IPS-18a (cell line): ENCODE measurements at regions not wholly inside any gene's neighbourhood (a gene's known extent, or its start where the extent isn't known, plus 50 kb on each side); places are given as distances from the start of the nearest gene placed in this dataset.

Source experiments
- H3K27ac ChIP-seq: one replicate; pipeline ENCODE4 v1.5.1; 2013; ENCODE audit warnings: low read length
- H3K27me3 ChIP-seq: one replicate; pipeline ENCODE4 v1.6.1; 2013; ENCODE audit warnings: mild to moderate bottlenecking, low read length; ENCODE audit not compliant: control insufficient read depth, insufficient read depth
- H3K36me3 ChIP-seq: one replicate; pipeline ENCODE4 v1.6.1; 2013; ENCODE audit warnings: low read depth, low read length; ENCODE audit not compliant: control insufficient read depth
- H3K4me1 ChIP-seq: one replicate; pipeline ENCODE4 v1.6.1; 2013; ENCODE audit warnings: low read depth, low read length; ENCODE audit not compliant: control insufficient read depth
- H3K4me3 ChIP-seq: one replicate; pipeline ENCODE4 v1.5.1; 2013; ENCODE audit warnings: low read length
- H3K9ac ChIP-seq: one replicate; pipeline ENCODE4 v1.6.1; 2013; ENCODE audit warnings: mild to moderate bottlenecking, low read length, moderate library complexity
- H3K9me3 ChIP-seq: one replicate; pipeline ENCODE4 v1.6.1; 2013; ENCODE audit warnings: low read depth, low read length; ENCODE audit not compliant: control insufficient read depth

DNA sequence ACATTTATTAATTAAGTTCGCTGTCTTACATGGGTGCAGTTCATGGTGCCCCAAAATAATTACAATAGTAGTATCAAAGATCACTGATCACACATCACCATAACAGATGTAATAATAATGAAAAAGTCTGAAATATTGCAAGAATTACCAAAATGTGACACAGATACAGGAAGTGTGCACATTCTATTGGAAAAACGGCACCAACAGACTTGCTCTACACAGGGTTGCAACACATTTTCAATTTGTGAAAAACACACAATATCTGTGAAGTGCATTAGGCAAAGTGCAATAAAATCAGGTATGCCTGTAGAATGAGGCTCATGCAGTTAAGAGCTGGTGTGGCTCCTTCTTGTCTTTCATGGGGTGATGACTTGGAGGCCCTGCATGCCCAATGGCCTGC, 265.8 kb downstream of the RPLP1 start:
- Histone ChIP-seq H3K27me3 (no peaks in the 10 kb centered on the region), H3K9ac (no peak overlapping the region), H3K4me3 (no peak overlapping the region), H3K9me3 (no peaks in the 10 kb centered on the region), H3K27ac (no peak overlapping the region), H3K4me1 (no peaks in the 10 kb centered on the region), H3K36me3 (no peaks in the 10 kb centered on the region)

DNA sequence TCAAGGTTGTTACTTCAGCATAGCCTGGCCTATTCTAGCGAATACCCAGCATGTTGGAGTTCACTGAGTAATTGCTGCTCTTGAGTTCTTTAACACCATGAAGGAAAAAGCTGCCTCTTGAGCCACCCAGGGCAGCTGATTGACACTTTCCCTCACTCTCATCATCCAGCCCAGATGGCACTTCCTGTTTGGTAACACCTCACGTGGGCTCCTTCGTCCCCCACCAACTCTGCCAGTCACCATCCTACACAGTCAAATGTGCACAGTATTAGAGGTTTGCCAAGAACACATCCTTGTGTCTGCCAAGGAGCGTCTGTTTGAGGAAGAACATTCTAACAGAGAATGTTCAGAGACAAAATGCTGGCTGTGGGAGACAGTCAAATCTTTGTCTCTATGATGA, 266.3 kb downstream of the RPLP1 start:
- no peaks in the 10 kb centered on the region for H3K27me3 ChIP-seq
- H3K36me3 ChIP-seq = no peaks in the 10 kb centered on the region
- no peaks in the 10 kb centered on the region for H3K4me1 ChIP-seq
- H3K9me3 ChIP-seq = no peaks in the 10 kb centered on the region
- H3K4me3 ChIP-seq = no peak overlapping the region
- no peak overlapping the region for H3K27ac ChIP-seq
- H3K9ac ChIP-seq = no peak overlapping the region

DNA sequence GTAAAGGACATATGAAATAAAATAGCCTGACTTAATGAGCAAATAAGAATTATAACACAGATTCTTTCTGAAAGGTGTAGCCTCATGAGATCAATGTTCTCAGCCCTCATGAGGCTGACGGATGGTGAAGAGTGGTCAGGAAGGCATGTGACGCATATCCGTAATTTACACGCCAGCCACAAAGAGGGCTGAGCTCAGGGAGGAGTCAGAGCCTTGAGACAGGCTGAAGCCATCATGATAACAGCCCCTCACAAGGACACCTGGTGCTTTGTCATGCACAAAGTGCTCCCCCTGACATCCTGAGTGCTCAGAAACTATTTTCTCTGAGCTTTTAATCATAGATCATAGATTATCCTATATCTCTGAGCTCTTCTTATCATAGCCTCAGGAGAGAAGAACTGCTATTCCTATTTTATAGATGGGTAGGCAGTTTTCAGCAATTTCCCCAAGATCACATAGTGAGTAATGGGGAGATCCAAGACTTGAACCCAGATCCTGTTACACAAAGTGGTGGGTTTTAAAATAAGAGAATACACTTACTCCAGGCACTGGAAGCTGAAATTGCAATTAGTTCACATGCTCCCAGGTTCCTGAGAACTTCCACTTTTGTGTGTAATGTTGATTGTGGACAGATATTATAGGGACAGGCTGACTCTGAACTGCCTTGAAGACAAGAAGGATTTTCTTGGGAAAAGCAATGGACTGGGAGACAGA, 267.1 kb downstream of the RPLP1 start:
- Histone ChIP-seq H3K4me3 (no peak overlapping the region), H3K36me3 (no peaks in the 10 kb centered on the region), H3K9ac (no peak overlapping the region), H3K9me3 (no peaks in the 10 kb centered on the region), H3K27ac (no peak overlapping the region), H3K4me1 (no peaks in the 10 kb centered on the region), H3K27me3 (no peaks in the 10 kb centered on the region)

DNA sequence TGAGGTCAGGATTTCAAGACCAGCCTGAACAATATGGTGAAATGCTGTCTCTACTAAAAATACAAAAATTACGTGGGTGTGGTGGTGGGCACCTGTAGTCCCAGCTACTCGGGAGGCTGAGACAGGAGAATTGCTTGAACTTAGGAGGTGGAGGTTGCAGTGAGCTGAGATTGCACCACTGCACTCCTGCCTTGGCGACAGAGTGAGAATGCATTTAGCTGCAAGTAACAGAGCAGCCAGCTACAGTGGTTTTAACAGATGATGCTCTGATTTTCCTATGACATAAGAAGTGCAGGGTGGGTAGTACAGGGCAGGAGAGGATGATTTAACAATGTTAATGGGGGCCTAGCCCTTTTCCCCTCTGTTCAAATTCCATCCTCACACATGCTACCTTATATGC, 267.9 kb downstream of the RPLP1 start:
- no peak overlapping the region for H3K4me3 ChIP-seq
- no peaks in the 10 kb centered on the region for H3K9me3 ChIP-seq
- no peak overlapping the region for H3K27ac ChIP-seq
- H3K36me3 ChIP-seq = no peaks in the 10 kb centered on the region
- no peaks in the 10 kb centered on the region for H3K27me3 ChIP-seq
- no peaks in the 10 kb centered on the region for H3K4me1 ChIP-seq
- no peak overlapping the region for H3K9ac ChIP-seq

DNA sequence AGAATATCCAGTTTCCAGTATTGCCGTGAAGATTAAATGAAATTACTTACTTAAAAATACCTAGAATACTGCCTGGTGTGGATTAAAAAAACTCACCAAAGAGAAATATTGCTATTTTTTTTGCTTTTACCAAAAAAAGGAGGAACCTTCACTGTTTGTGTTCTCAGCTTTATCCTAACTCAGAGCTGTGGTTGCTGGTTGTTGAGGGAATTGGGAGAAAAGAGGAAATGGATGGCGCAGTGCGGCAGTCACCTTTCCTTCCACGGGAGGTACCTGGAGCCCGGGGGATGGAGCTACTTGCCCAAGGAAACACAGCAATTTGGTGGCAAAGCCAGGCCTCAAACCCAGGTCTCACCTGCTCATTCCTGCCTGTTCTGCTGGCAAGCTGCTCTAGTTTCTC, 270.3 kb downstream of the RPLP1 start:
- Histone ChIP-seq H3K27ac (no peak overlapping the region), H3K27me3 (no peaks in the 10 kb centered on the region)

DNA sequence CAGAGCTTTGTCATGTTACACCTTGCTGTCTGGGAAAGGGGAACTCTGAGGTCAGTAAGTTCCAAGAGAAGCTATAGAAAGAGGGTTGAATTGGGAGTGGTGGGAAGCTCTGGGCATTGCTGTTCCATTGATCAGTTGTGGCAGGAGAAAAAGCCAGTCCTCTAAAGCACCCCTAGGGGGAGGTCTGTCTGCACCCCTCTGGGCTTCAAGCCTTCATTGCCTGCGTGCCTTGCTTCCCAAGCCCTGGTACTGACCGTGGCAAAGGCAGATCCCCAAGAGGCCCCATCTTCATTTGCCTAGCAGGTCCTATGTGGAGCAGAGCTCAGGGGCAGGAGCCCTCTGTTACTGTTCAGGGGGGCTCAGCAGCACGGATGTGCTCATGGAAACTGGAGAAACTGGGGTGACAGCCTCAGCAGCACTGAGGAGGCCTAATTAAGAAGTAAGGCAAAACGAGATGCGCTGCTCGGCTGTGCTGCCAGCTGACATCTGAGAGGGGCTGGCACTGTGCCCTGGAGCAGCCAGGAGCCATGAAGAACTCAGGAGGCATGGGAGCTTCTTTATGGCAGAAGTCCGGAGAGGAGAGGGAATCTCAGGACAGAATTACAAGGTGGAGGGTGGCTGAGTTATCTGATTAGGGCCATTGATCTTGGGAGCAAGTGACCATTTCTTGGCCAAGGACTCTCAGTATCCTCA, 270.9 kb downstream of the RPLP1 start:
- Histone ChIP-seq H3K27me3 (no peaks in the 10 kb centered on the region), H3K4me1 (peaks cover 5% of the 10 kb centered on the region), H3K9me3 (no peaks in the 10 kb centered on the region), H3K27ac (no peak overlapping the region), H3K36me3 (no peaks in the 10 kb centered on the region), H3K9ac (no peak overlapping the region), H3K4me3 (no peak overlapping the region)

More for the DNA sequence above, 270.3 kb downstream of the RPLP1 start:
- Histone ChIP-seq H3K4me1 (peaks cover 5% of the 10 kb centered on the region), H3K9ac (no peak overlapping the region), H3K9me3 (no peaks in the 10 kb centered on the region), H3K36me3 (no peaks in the 10 kb centered on the region), H3K4me3 (no peak overlapping the region)

DNA sequence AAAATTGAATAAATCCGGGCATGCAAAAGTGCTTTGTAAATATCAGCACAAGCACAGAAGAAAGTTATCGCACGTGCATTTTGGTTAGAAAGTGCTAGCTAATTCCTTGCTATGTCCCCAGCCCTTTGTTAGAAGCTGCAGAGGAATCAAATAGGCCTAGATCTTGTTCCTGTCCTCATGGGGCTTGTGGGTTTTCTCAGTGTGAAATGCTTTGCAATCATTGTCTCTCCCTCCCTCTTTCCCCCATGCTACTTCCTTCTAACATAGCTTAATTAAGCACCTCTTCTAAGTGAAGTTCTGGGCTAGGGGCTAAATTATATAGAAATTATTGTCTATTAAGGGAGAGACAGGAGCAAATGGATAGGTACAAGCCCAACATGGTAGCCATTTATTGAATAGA, 271.7 kb downstream of the RPLP1 start:
- no peak overlapping the region for H3K9ac ChIP-seq
- no peak overlapping the region for H3K27ac ChIP-seq
- peaks cover 5% of the 10 kb centered on the region for H3K4me1 ChIP-seq

DNA sequence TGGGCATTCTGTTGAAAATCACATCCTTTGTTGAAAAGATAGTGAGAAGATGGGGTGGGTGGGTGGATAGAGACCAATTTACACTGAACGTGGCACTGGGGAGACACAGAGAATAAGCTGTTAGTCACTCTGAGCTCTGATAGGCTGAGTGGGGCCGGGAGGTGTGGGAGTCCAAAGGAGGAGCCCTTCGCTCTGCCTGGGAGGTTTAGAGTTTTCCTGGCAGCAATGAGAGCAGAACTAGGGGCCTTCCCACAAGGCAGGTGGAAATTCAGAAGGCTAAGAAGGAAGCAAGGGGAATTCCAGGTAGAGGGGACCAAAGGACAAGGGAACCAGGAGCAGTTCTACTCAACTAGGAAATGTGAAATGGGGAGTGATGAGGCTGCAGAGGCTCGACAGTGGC, 272.7 kb downstream of the RPLP1 start:
- Histone ChIP-seq H3K9me3 (no peaks in the 10 kb centered on the region), H3K4me1 (peaks cover 5% of the 10 kb centered on the region), H3K4me3 (no peak overlapping the region), H3K27me3 (no peaks in the 10 kb centered on the region), H3K27ac (no peak overlapping the region), H3K9ac (no peak overlapping the region), H3K36me3 (no peaks in the 10 kb centered on the region)

More for the DNA sequence above, 271.7 kb downstream of the RPLP1 start:
- no peaks in the 10 kb centered on the region for H3K36me3 ChIP-seq
- H3K9me3 ChIP-seq = no peaks in the 10 kb centered on the region
- H3K27me3 ChIP-seq = no peaks in the 10 kb centered on the region
- H3K4me3 ChIP-seq = no peak overlapping the region

DNA sequence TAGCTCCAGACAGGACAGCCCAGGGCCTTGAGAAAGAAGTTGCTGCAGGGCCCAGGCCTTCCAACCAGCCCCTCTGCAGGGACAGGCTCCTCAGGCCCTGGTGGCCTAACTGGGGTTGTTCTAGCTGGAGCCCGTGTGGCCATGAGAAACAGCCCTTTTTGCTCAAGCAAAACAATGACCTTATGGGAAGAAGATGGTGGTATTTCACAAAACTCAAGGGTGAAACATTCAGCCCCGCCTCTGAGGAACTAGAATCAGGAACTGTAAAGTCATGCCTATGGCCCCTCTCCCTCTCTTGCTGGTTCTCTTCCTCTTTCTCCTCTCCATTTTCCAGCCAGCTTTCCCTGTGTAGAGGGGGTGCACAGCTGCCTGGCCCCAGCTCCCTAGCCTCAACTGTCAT, 273.3 kb downstream of the RPLP1 start:
- H3K36me3 ChIP-seq = no peaks in the 10 kb centered on the region
- H3K4me1 ChIP-seq = peaks cover 5% of the 10 kb centered on the region
- no peak overlapping the region for H3K27ac ChIP-seq
- no peaks in the 10 kb centered on the region for H3K27me3 ChIP-seq
- no peak overlapping the region for H3K9ac ChIP-seq
- no peaks in the 10 kb centered on the region for H3K9me3 ChIP-seq
- no peak overlapping the region for H3K4me3 ChIP-seq

DNA sequence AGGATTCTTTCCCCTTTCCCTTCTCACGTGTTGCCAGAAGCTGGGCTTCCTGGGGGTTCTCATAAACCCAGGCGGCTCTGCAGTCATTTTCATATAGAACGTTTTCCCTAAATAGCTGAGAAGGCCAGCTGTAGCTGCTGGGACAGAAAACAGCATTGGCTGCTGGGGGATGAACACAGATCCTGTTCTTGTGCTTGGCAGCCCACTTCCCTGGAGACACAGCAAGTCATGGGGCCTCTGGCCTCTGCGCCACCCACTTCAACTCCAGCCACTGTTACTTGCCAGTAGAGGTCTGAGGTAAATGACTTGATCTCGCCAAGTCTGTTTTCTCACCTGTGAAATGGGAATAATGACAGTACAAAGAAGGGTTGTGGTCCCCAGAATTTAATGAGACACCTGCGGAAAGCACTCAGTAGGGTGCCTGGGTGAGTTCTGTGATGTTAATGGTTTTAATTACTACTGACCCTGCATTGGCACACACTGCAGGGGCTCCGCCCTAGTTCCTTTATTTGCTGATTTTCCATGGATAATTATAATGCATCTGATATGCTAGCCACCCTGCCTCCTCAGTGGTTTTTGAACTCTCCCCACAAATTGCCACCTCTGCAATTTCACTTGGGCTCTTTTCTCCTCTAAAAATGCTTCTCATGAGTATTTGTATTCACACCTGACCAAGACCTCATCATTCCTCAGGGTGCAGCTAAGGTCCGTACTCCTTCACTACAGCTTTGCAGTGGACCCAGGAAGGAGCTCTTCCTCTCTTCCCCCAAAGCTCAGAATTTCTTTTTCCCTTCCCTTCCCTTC, 274.7 kb downstream of the RPLP1 start:
- Histone ChIP-seq H3K9me3 (no peaks in the 10 kb centered on the region), H3K4me1 (peaks cover 5% of the 10 kb centered on the region), H3K27ac (no peak overlapping the region), H3K27me3 (no peaks in the 10 kb centered on the region), H3K36me3 (no peaks in the 10 kb centered on the region), H3K9ac (no peak overlapping the region), H3K4me3 (no peak overlapping the region)

DNA sequence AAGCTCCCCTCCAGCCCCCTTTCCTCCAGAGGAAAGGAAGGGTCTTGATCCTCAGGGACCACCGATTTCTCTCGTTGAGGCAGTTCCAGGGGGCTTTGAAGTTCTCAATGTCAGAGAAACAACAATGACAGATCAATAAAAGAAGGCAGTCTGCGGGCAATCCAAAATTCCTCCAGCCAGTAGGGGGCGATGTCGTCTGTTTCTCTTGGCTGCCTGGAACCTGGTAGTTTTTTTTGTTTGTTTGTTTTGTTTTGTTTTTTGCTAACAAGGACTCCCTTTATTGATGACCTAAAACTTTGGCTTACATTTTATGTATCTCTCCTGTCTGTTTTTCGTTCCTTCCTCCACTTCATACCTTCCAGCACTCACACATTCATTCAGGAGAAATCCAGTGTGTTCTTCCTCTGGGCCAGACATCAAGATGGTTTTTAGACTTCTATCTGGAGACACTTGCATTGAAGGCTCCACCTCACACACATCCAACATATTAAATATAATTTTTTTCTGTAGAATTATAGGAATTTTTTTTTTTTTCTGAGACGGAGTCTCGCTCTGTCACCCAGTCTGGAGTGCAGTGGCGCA, 276.6 kb downstream of the RPLP1 start:
- Histone ChIP-seq H3K27ac (no peak overlapping the region), H3K27me3 (no peaks in the 10 kb centered on the region), H3K9me3 (no peaks in the 10 kb centered on the region), H3K4me3 (no peak overlapping the region), H3K36me3 (no peaks in the 10 kb centered on the region), H3K9ac (no peak overlapping the region), H3K4me1 (peaks cover 5% of the 10 kb centered on the region)
